Neural progenitor cell (in vitro differentiated cells): ENCODE measurements at regions not wholly inside any gene's neighbourhood (a gene's known extent, or its start where the extent isn't known, plus 50 kb on each side); places are given as distances from the start of the nearest gene placed in this dataset.

ENCODE experiments used
- DNase-seq: peaks from one replicate; pipeline ENCODE4 v3.0.0-alpha.2; 2016; ENCODE audit warnings: low spot score
- H2AFZ ChIP-seq: fragments of 200-600 bp; sonication (generic); replicated peaks from 2 replicates; pipeline ENCODE4 v1.6.1; 2016; ENCODE audit warnings: antibody characterized with exemption
- H3F3A ChIP-seq: fragments of 200-600 bp; sonication (generic); 2 replicates; pipeline ENCODE4 v1.6.1; 2016; ENCODE audit warnings: antibody characterized with exemption, low read depth
- H3K27ac ChIP-seq: fragments of 200-600 bp; sonication (generic); 2 replicates; pipeline ENCODE4 v1.5.1; 2016; ENCODE audit warnings: mild to moderate bottlenecking
- H3K27me3 ChIP-seq: fragments of 200-600 bp; sonication (generic); 2 replicates; pipeline ENCODE4 v1.6.1; 2016; ENCODE audit warnings: mild to moderate bottlenecking, moderate library complexity
- H3K36me3 ChIP-seq: fragments of 200-600 bp; sonication (generic); 2 replicates; pipeline ENCODE4 v1.5.1; 2016
- H3K4me1 ChIP-seq: fragments of 200-600 bp; sonication (generic); 2 replicates; pipeline ENCODE4 v1.6.1; 2016; ENCODE audit warnings: mixed run types
- H3K4me2 ChIP-seq: fragments of 200-600 bp; sonication (generic); 2 replicates; pipeline ENCODE4 v1.6.1; 2016
- H3K4me3 ChIP-seq: fragments of 200-600 bp; sonication (generic); 2 replicates; pipeline ENCODE4 v1.5.1; 2016
- H3K79me2 ChIP-seq: fragments of 200-600 bp; sonication (generic); 2 replicates; pipeline ENCODE4 v1.6.1; 2016; ENCODE audit warnings: low read depth
- H3K9ac ChIP-seq: fragments of 200-600 bp; sonication (generic); 2 replicates; pipeline ENCODE4 v1.6.1; 2016
- H3K9me3 ChIP-seq: fragments of 200-600 bp; sonication (generic); 2 replicates; pipeline ENCODE4 v1.5.1; 2016; ENCODE audit warnings: low read depth
- H4K20me1 ChIP-seq: fragments of 200-600 bp; sonication (generic); 2 replicates; pipeline ENCODE4 v1.6.1; 2016; ENCODE audit warnings: low read depth
- H3K27ac Mint-ChIP-seq: 3 replicates; pipeline ENCODE4 v1.8.0; 2021; ENCODE audit warnings: mixed read lengths
- H3K27me3 Mint-ChIP-seq: 2 replicates; pipeline ENCODE4 v1.8.0; 2022; ENCODE audit warnings: low read depth, mild to moderate bottlenecking, inconsistent platforms, moderate library complexity, mixed read lengths; ENCODE audit not compliant: insufficient read depth
- H3K36me3 Mint-ChIP-seq: 3 replicates; pipeline ENCODE4 v1.8.0; 2021; ENCODE audit warnings: mixed read lengths
- H3K4me1 Mint-ChIP-seq: 3 replicates; pipeline ENCODE4 v1.8.0; 2021; ENCODE audit warnings: mixed read lengths
- H3K4me3 Mint-ChIP-seq: 3 replicates; pipeline ENCODE4 v1.8.0; 2021; ENCODE audit warnings: mild to moderate bottlenecking, moderate library complexity, mixed read lengths
- H3K9me3 Mint-ChIP-seq: 3 replicates; pipeline ENCODE4 v1.8.0; 2020; ENCODE audit warnings: mixed read lengths
- CTCF ChIP-seq: fragments of 200-600 bp; sonication (generic); IDR thresholded peaks from 2 replicates; pipeline ENCODE4 v1.5.1; 2017; ENCODE audit warnings: antibody characterized with exemption, mild to moderate bottlenecking
- EZH2 ChIP-seq: fragments of 200-600 bp; sonication (generic); IDR thresholded peaks from 2 replicates; pipeline ENCODE4 v1.6.1; 2017; ENCODE audit warnings: antibody characterized with exemption, mild to moderate bottlenecking, moderate library complexity
- EZH2phosphoT487 ChIP-seq: fragments of 200-600 bp; sonication (generic); IDR thresholded peaks from 2 replicates; pipeline ENCODE4 v1.6.1; 2017; ENCODE audit warnings: antibody characterized with exemption

DNA sequence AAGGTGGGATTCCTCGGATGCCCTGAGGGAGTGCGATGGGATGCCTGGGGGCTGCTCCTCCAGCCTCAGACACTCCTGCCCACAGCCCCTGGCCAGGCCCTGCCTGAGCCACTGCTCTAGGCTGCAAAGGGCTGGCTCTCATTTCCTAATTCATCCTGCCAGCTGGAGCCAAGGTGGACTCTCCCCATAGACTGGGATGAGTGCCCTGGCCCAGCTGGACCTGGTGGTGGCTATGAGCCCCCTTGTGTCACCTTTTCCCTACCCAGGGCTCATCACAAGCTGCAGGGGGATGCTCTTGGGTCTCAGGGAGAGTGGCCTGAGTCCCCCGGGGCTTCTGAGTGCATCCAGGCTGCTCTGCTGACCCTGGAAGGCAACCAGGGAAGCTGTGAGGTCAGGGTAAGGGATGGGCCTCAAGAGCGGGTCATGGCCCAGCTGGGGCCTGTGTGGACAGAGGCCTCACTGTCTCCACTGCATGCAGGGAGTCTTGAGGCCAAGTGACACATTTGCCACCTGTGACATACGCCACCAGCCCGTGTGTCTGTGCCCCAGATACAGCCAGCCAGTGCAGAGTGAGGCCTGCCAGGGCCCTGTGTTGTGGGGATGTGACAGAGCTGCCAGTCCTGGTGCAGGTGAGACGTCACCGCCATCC lies 102.7 kb upstream of the IER5L start:
- no peak overlapping the region for H3K9ac ChIP-seq
- H3K27me3 ChIP-seq = no peaks in the 10 kb centered on the region
- no peaks in the 10 kb centered on the region for H3K9me3 ChIP-seq
- no peak for DNase-seq
- peaks cover 22% of the 10 kb centered on the region for H3K4me1 ChIP-seq
- Mint-ChIP-seq H3K9me3 (no peaks in the 10 kb centered on the region), H3K4me3 (no peak overlapping the region), H3K27me3 (peaks cover 12% of the 10 kb centered on the region), H3K36me3 (no peaks in the 10 kb centered on the region), H3K27ac (no peak overlapping the region), H3K4me1 (peaks cover 60% of the 10 kb centered on the region)
- H3K79me2 ChIP-seq = no peaks in the 10 kb centered on the region
- no peaks in the 10 kb centered on the region for H4K20me1 ChIP-seq
- no peak overlapping the region for H2AFZ ChIP-seq
- no peak overlapping the region for H3K4me2 ChIP-seq
- peaks cover 16% of the 10 kb centered on the region for H3F3A ChIP-seq
- no peaks in the 10 kb centered on the region for H3K36me3 ChIP-seq
- H3K27ac ChIP-seq = no peak overlapping the region
- H3K4me3 ChIP-seq = no peak overlapping the region
- no peak for TF ChIP-seq CTCF
- no peak for TF ChIP-seq EZH2phosphoT487
- no peak for TF ChIP-seq EZH2

DNA sequence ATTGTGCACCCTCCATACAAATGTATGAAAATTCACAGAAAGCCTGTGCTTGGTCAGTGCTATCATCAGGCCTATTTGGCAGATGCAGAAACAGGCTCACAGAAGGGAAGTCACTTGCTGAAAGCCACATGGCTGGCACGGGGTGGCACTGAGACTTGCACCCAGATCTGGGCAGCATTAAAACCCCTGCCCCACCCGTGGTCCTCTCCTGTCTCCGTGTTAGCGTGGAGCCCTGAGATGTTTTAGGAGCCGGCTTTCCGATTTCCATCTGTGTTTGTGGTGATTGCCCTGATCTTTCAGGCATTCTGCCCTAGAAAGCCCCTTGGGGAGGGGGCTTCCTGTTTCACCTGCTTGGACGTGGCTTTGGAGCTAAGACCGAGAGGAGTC lies 102.2 kb upstream of the IER5L start:
- H3K79me2 ChIP-seq = no peaks in the 10 kb centered on the region
- Mint-ChIP-seq H3K9me3 (no peaks in the 10 kb centered on the region), H3K36me3 (no peaks in the 10 kb centered on the region), H3K4me1 (peaks cover 58% of the 10 kb centered on the region), H3K27me3 (peaks cover 8% of the 10 kb centered on the region), H3K4me3 (no peak overlapping the region), H3K27ac (no peak overlapping the region)
- no peak overlapping the region for H2AFZ ChIP-seq
- no peaks in the 10 kb centered on the region for H3K27me3 ChIP-seq
- H3K4me2 ChIP-seq = no peak overlapping the region
- peaks cover 22% of the 10 kb centered on the region for H3K4me1 ChIP-seq
- no peak for DNase-seq
- TF ChIP-seq CTCF (no peak), EZH2 (no peak), EZH2phosphoT487 (no peak)
- H3K9me3 ChIP-seq = no peaks in the 10 kb centered on the region
- H3K27ac ChIP-seq = no peak overlapping the region
- H4K20me1 ChIP-seq = no peaks in the 10 kb centered on the region
- H3K9ac ChIP-seq = no peak overlapping the region
- no peaks in the 10 kb centered on the region for H3K36me3 ChIP-seq
- H3K4me3 ChIP-seq = no peak overlapping the region
- peaks cover 15% of the 10 kb centered on the region for H3F3A ChIP-seq

- H3K9ac ChIP-seq = no peak overlapping the region
- H3K4me3 Mint-ChIP-seq = peak overlapping the region; percentile 18
- peak overlapping the region; percentile 18 for H3K4me2 ChIP-seq
- peaks cover 12% of the 10 kb centered on the region for H3F3A ChIP-seq
- peaks cover 13% of the 10 kb centered on the region for H3K27me3 Mint-ChIP-seq
- peaks cover 22% of the 10 kb centered on the region for H3K4me1 ChIP-seq
- H3K36me3 Mint-ChIP-seq = no peaks in the 10 kb centered on the region
- no peaks in the 10 kb centered on the region for H3K79me2 ChIP-seq
- no peak overlapping the region for H3K27ac ChIP-seq
- peak overlapping the region; percentile 29 for H2AFZ ChIP-seq
- no peaks in the 10 kb centered on the region for H3K36me3 ChIP-seq
- no peak overlapping the region for H3K4me3 ChIP-seq
- DNase-seq = peak; percentile 25
- no peaks in the 10 kb centered on the region for H3K9me3 ChIP-seq
- H4K20me1 ChIP-seq = no peaks in the 10 kb centered on the region
- no peaks in the 10 kb centered on the region for H3K9me3 Mint-ChIP-seq
- TF ChIP-seq EZH2phosphoT487 (no peak), EZH2 (no peak), CTCF (no peak)
- H3K27me3 ChIP-seq = no peaks in the 10 kb centered on the region
- H3K27ac Mint-ChIP-seq = peak overlapping the region; percentile 63
- peaks cover 58% of the 10 kb centered on the region for H3K4me1 Mint-ChIP-seq
Observed at GRCh38 chr9:129278391-129279237, 100.6 kb upstream of the IER5L start.
